HepG2 (cell line): ENCODE measurements at regions not wholly inside any gene's neighbourhood (a gene's known extent, or its start where the extent isn't known, plus 50 kb on each side); places are given as distances from the start of the nearest gene placed in this dataset.

Experiments
- ATAC-seq: fragments of 200-7000 bp; cut with Tn5 transposase; 3 replicates; pipeline ENCODE4 v1.9.1; 2020; ENCODE audit warnings: mild to moderate bottlenecking, moderate library complexity
- BruUV-seq: library from RNA; stranded (reverse); fragments of 400-500 nt; replicated peaks from 2 replicates; lab custom pipeline; 2021; lab: Mats Ljungman, UMichigan
- CTCF ChIA-PET: fragments of 300-600 bp; formaldehyde crosslinking; extraction: SDS; loops from one replicate; lab custom pipeline; 2021; ENCODE audit warnings: low total read pairs, inconsistent platforms, low intra/inter-chr PET ratio; lab: Yijun Ruan, JAX
- POLR2A ChIA-PET: fragments of 350-600 bp; sonication (Branson Sonifier 250); formaldehyde crosslinking; loops from one replicate; lab custom pipeline; 2020; ENCODE audit warnings: antibody characterized with exemption, inconsistent platforms; lab: Yijun Ruan, JAX
- DNase-seq: peaks from one replicate; pipeline ENCODE4 v3.0.0-alpha.2; 2015; ENCODE audit warnings: low spot score
- FAIRE-seq: peaks from 3 replicates; lab custom pipeline; 2011; peaks lifted over from hg19 to GRCh38; lab: Jason Lieb, UNC
- H2AFZ ChIP-seq: one replicate; pipeline ENCODE4 v1.6.1; 2011; ENCODE audit warnings: low read length, inconsistent platforms
- H3K27ac ChIP-seq: fragments of 300-600 bp; 3 replicates; pipeline ENCODE4 v1.8.0; 2011; ENCODE audit warnings: mixed run types, mild to moderate bottlenecking, mixed read lengths, low read length, inconsistent platforms; ENCODE audit not compliant: insufficient read depth; ENCODE audit errors: extremely low read length
- H3K27me3 ChIP-seq, 2 experiments: fragments of 200-600 bp in 1 of 2; 2 replicates in 1 of 2; 3 replicates in 1 of 2; pipeline versions ENCODE4 v1.6.0 to v1.8.0; 2011; ENCODE audit warnings: low read length in 2 of 2, mild to moderate bottlenecking in 2 of 2, moderate library complexity in 2 of 2, inconsistent platforms in 1 of 2; ENCODE audit not compliant: insufficient read depth in 2 of 2, control insufficient read depth in 1 of 2
- H3K36me3 ChIP-seq, 2 experiments: fragments of 200-600 bp in 1 of 2; replicated peaks in 1 of 2; 2 replicates in 1 of 2; 3 replicates in 1 of 2; pipeline versions ENCODE4 v1.5.1 to v1.8.0; 2011; ENCODE audit warnings: low read length in 2 of 2, inconsistent platforms in 1 of 2; ENCODE audit not compliant: insufficient read depth in 2 of 2, control insufficient read depth in 1 of 2
- H3K4me1 ChIP-seq: 2 replicates; pipeline ENCODE4 v1.5.1; 2012; ENCODE audit warnings: low read length, inconsistent platforms; ENCODE audit not compliant: insufficient read depth
- H3K4me2 ChIP-seq: 2 replicates; pipeline ENCODE4 v1.6.0; 2011; ENCODE audit warnings: low read depth, low read length, inconsistent platforms
- H3K4me3 ChIP-seq, 3 experiments: fragments of 200-600 bp in 1 of 3; sonication (generic), shearing (Covaris generic) in 1 of 3; replicated peaks in 1 of 3; 2 replicates each; pipeline ENCODE4 v1.5.1; 2011 to 2016; ENCODE audit warnings: low read length in 3 of 3, inconsistent platforms in 2 of 3, low read depth in 2 of 3, mild to moderate bottlenecking in 2 of 3, control low read depth in 1 of 3, mixed read lengths in 1 of 3; ENCODE audit not compliant: insufficient read depth in 1 of 3
- H3K79me2 ChIP-seq: one replicate; pipeline ENCODE4 v1.6.1; 2011; ENCODE audit warnings: low read length, inconsistent platforms; ENCODE audit not compliant: insufficient read depth
- H3K9ac ChIP-seq: 2 replicates; pipeline ENCODE4 v1.6.0; 2011; ENCODE audit warnings: mild to moderate bottlenecking, low read depth, low read length, inconsistent platforms; ENCODE audit not compliant: insufficient read depth
- H3K9me3 ChIP-seq: 2 replicates; pipeline ENCODE4 v1.5.1; 2012; ENCODE audit warnings: mild to moderate bottlenecking, low read length
- H4K20me1 ChIP-seq: 2 replicates; pipeline ENCODE4 v1.6.0; 2011; ENCODE audit warnings: inconsistent platforms, mild to moderate bottlenecking, low read length, moderate library complexity; ENCODE audit not compliant: insufficient read depth
- ATF7 ChIP-seq, 2 experiments: fragments of 450-650 bp in 1 of 2; sonication (generic) in 1 of 2; formaldehyde crosslinking in 1 of 2; IDR thresholded peaks; 2 replicates each; pipeline versions ENCODE4 v1.4.0 to v1.6.1; 2016 to 2020; ENCODE audit warnings: antibody characterized with exemption in 1 of 2, mild to moderate bottlenecking in 1 of 2, missing genetic modification reagents in 1 of 2
- CSRNP1 ChIP-seq: sonication (generic); formaldehyde crosslinking; IDR thresholded peaks from 2 replicates; pipeline ENCODE4 v1.8.1; 2023; ENCODE audit warnings: mild to moderate bottlenecking, missing genetic modification reagents
- DBP ChIP-seq: sonication (generic); formaldehyde crosslinking; IDR thresholded peaks from 2 replicates; pipeline ENCODE4 v1.4.0; 2020; ENCODE audit warnings: missing genetic modification reagents; ENCODE audit errors: not compliant biosample characterization
- FOXP4 ChIP-seq: sonication (generic); formaldehyde crosslinking; IDR thresholded peaks from 2 replicates; pipeline ENCODE4 v1.4.0; 2020; ENCODE audit warnings: missing genetic modification reagents
- HMG20A ChIP-seq: IDR thresholded peaks from 2 replicates; pipeline ENCODE4 v1.6.1; 2016; ENCODE audit warnings: borderline replicate concordance
- HNRNPL ChIP-seq: fragments of 200-400 bp; formaldehyde crosslinking; IDR thresholded peaks from 2 replicates; pipeline ENCODE4 v1.6.1; 2017; ENCODE audit warnings: mild to moderate bottlenecking, low read depth, low read length
- KLF9 ChIP-seq: IDR thresholded peaks from 2 replicates; pipeline ENCODE4 v1.6.1; 2016; ENCODE audit warnings: low read depth
- NFE2L2 ChIP-seq: fragments of 150-350 bp; IDR thresholded peaks from 2 replicates; pipeline ENCODE4 v1.6.1; 2014; ENCODE audit warnings: low read length
- RELA ChIP-seq: sonication (generic); formaldehyde crosslinking; IDR thresholded peaks from 2 replicates; pipeline ENCODE4 v1.4.0; 2020; ENCODE audit warnings: missing genetic modification reagents
- SATB2 ChIP-seq: sonication (generic); formaldehyde crosslinking; IDR thresholded peaks from 2 replicates; pipeline ENCODE4 v1.5.0; 2020; ENCODE audit warnings: missing genetic modification reagents
- TOPORS ChIP-seq: sonication (generic); formaldehyde crosslinking; IDR thresholded peaks from 2 replicates; pipeline ENCODE4 v1.8.0; 2023; ENCODE audit warnings: mild to moderate bottlenecking, missing genetic modification reagents
- TSC22D2 ChIP-seq: sonication (generic); formaldehyde crosslinking; IDR thresholded peaks from 2 replicates; pipeline ENCODE4 v1.5.1; 2020; ENCODE audit warnings: missing genetic modification reagents, mild to moderate bottlenecking, borderline replicate concordance
- ZNF256 ChIP-seq: sonication (generic); formaldehyde crosslinking; conservative IDR thresholded peaks from 2 replicates; pipeline ENCODE4 v1.4.0; 2020; ENCODE audit warnings: missing genetic modification reagents
- ZNF549 ChIP-seq: sonication (generic); formaldehyde crosslinking; IDR thresholded peaks from 2 replicates; pipeline ENCODE4 v1.5.0; 2020; ENCODE audit warnings: missing genetic modification reagents
- ZNF605 ChIP-seq: sonication (generic); formaldehyde crosslinking; IDR thresholded peaks from 2 replicates; pipeline ENCODE4 v1.8.0; 2022; ENCODE audit warnings: mild to moderate bottlenecking, missing genetic modification reagents
- ZNF713 ChIP-seq: sonication (generic); formaldehyde crosslinking; IDR thresholded peaks from 2 replicates; pipeline ENCODE4 v1.4.0; 2020; ENCODE audit warnings: mild to moderate bottlenecking, missing genetic modification reagents
- ZNF770 ChIP-seq: sonication (generic); formaldehyde crosslinking; IDR thresholded peaks from 2 replicates; pipeline ENCODE4 v1.5.0; 2020; ENCODE audit warnings: mild to moderate bottlenecking, missing genetic modification reagents
- ZNF792 ChIP-seq: IDR thresholded peaks from 2 replicates; pipeline ENCODE4 v1.6.1; 2016
- ZSCAN30 ChIP-seq: sonication (generic); formaldehyde crosslinking; IDR thresholded peaks from 2 replicates; pipeline ENCODE4 v1.5.0; 2020; ENCODE audit warnings: mild to moderate bottlenecking, missing genetic modification reagents
- WGBS: methylation state at CpG from one replicate; pipeline ENCODE4 v1.1.6; 2017; ENCODE audit warnings: low lambda C conversion rate; 5-methylcytosine and 5-hydroxymethylcytosine counted together
- in situ Hi-C: cut with HindIII; loops from 2 replicates; pipeline ENCODE4 v1.10.0; 2017; ENCODE audit warnings: low pct_unique_long_range_greater_than_20kb; ENCODE audit not compliant: extremely low pct_ligation_motif_present
- intact Hi-C: fragments of 100-400 bp; cut with micrococcal nuclease; formaldehyde crosslinking; loops from one replicate; pipeline ENCODE4 v1.10.0; 2022; ENCODE audit not compliant: unreplicated experiment

- no peak overlapping the region for H2AFZ ChIP-seq
- no peak for FAIRE-seq
- TF ChIP-seq ZNF792 (CRISPR knock-in tag) (no peak), ZNF605 (CRISPR knock-in tag) (no peak), KLF9 (CRISPR knock-in tag) (no peak), TSC22D2 (CRISPR knock-in tag) (no peak), ZNF770 (CRISPR knock-in tag) (no peak), RELA (CRISPR knock-in tag) (no peak), ATF7 (IDR thresholded peaks at IDR 0.05) (no peak), ATF7 (CRISPR knock-in tag; IDR thresholded peaks at IDR 0.05) (no peak), ZNF549 (CRISPR knock-in tag) (no peak), HNRNPL (no peak), ZNF713 (CRISPR knock-in tag) (no peak), NFE2L2 (no peak), FOXP4 (CRISPR knock-in tag) (no peak), SATB2 (no peak), ZSCAN30 (CRISPR knock-in tag) (no peak), TOPORS (no peak), HMG20A (CRISPR knock-in tag) (no peak), DBP (no peak), ZNF256 (no peak), CSRNP1 (CRISPR knock-in tag) (no peak)
- no peak overlapping the region for H3K27ac ChIP-seq
- BruUV-seq: no TSS peak
- H4K20me1 ChIP-seq: no peaks in the 10 kb centered on the region
- POLR2A ChIA-PET: no interaction called here
- CTCF ChIA-PET: no interaction called here
- no peak for DNase-seq
- no peaks in the 10 kb centered on the region for H3K36me3 ChIP-seq
- no peak for ATAC-seq
- no peak overlapping the region for H3K4me3 ChIP-seq
- intact Hi-C loops: no loop called here
- in situ Hi-C loops: no loop called here
- no peaks in the 10 kb centered on the region for H3K27me3 ChIP-seq
- H3K79me2 ChIP-seq: no peaks in the 10 kb centered on the region
- H3K4me2 ChIP-seq: no peak overlapping the region
- peaks cover 48% of the 10 kb centered on the region for H3K9me3 ChIP-seq
- no peaks in the 10 kb centered on the region for H3K4me1 ChIP-seq
- H3K9ac ChIP-seq: no peak overlapping the region
- WGBS: no CpG with 5 or more reads among the region's 1 CpG
Observed at GRCh38 chr4:33189169-33189568, 2469.0 kb downstream of the PCDH7 start.
